ENCODE measurements at regions not wholly inside any gene's neighbourhood (a gene's known extent, or its start where the extent isn't known, plus 50 kb on each side); places are given as distances from the start of the nearest gene placed in this dataset.
A peak's percentile ranks its signal among the peaks of the same experiment; 100 is the strongest.
"Not testable (repeated sequence)": the region's sequence is repeated elsewhere in the genome, so short reads cannot be mapped to it uniquely, and the experiment has no call there.

GRCh38 chr10:60615541-60615940 lies 162.7 kb upstream of the CDK1 start:
- DNase-seq (ENCODE audit: low read depth in 3 of 3) = no peak

DNA sequence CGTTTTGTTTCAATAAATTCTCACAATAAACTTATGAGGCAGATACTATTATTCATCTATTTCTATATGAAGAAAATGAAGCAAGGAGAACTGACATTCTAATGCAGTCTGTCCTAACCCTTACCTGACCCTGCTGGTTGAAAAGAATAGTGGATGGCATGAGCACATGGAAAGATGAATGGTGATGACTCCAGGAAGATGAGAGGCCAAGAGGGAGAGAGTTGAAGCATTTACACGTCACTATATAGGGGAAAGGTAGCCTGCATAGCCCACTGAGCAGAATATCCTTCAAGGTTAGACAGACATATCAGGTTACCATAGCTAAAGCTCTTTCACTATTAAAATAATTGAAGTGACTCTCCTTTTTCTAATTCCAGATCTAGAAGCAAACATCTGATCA lies 163.9 kb upstream of the CDK1 start:
- no peak for DNase-seq (ENCODE audit: low read depth in 3 of 3)

DNA sequence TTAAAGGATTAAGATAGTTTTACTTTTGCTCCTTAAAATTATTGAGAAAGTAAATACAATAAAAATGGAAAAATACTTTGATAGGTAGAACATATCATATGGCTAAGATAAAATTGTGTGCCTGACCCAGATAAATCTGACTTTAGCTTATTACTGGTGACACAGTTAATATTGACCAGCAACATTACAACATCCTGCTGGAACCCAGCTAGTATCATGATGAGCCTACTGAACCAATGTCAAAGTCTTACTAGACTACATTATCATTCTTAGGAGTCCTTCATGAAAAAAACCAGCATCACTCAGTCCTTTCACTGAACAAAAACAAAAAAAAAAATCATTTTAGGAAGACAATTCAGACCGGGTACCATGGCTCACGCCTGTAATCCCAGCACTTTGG lies 164.8 kb upstream of the CDK1 start:
- DNase-seq (ENCODE audit: low read depth in 3 of 3) = no peak

DNA sequence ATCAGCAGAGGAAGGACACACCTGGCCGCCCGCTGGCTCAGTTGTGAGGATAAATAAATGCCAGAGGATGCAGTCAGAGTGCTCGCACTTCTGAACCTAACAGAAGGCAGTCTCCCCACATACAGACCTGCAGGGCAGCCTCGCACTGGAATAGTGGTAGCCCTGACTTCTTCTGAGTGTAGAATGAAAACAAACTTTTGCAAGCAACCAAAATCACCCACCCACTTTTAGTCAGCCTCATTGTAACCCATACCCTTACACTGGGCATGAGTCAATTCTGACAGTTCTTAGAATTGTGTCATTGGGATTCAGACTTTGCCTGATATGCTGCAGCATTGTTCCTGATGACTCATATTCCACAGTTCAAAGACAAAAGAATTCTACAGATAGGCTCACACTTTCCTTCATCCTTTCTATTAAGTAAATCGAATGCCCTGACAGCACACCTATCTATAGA lies 167.0 kb upstream of the CDK1 start:
- DNase-seq (ENCODE audit: low read depth in 3 of 3) = no peak

- DNase-seq (ENCODE audit: low read depth in 3 of 3) = no peak
Observed at GRCh38 chr10:60607372-60607771, 170.9 kb upstream of the CDK1 start.

- DNase-seq (ENCODE audit: low read depth in 3 of 3) = no peak
Observed at GRCh38 chr10:60606343-60607080, 171.8 kb upstream of the CDK1 start.

- no peak for DNase-seq (ENCODE audit: low read depth in 3 of 3)
Observed at GRCh38 chr10:60605476-60605875, 172.8 kb upstream of the CDK1 start.

GRCh38 chr10:60604342-60604741 lies 173.9 kb upstream of the CDK1 start:
- no peak for DNase-seq (ENCODE audit: low read depth in 3 of 3)

GRCh38 chr10:60597513-60597912 lies 180.8 kb upstream of the CDK1 start:
- DNase-seq (ENCODE audit: low read depth in 3 of 3) = no peak

DNA sequence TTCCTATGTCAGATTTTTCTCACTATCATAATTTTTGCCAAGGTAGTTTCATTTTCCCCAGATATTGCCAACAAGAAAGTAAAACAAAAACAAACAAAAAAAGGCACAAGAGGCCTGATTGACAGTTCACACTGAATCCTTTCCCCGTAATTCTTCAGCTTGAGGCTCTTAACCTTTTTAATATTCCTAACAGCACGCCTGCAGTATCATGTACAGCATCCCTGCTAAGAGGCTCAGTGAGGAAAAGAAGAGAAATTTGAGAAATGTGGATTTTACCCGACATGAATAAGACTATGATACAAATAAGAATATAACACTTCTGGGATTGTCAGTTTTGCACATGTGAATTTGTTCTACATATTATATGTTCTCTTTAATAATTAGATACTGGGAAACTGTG lies 182.4 kb upstream of the CDK1 start:
- no peak for DNase-seq (ENCODE audit: low read depth in 3 of 3)

DNA sequence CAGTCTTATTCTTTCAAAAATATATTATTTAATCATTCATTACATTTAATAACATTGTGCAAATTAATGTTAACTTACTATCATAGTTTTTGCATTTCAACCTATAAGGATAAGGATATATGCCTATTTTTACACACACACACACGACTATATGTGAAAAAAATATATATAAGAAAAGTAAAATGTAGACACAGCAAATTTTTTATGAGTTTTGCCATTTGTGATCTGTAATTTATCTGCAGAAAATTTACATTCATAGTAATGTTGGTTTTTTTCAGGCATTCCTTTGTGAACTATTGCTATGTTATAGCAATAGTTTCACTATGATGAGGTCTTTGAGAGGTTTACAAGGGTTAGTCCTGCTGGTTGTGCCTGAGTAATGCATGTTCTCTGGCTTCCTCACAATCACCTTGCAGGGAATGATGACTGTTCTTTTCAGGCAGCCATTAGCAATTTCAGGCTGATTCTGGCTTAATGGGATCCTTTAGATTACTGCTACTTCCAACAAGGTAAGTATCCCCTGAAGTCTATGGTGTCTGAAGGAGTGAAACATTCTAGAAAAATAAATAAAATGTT lies 183.7 kb upstream of the CDK1 start:
- no peak for DNase-seq (ENCODE audit: low read depth in 3 of 3)

DNA sequence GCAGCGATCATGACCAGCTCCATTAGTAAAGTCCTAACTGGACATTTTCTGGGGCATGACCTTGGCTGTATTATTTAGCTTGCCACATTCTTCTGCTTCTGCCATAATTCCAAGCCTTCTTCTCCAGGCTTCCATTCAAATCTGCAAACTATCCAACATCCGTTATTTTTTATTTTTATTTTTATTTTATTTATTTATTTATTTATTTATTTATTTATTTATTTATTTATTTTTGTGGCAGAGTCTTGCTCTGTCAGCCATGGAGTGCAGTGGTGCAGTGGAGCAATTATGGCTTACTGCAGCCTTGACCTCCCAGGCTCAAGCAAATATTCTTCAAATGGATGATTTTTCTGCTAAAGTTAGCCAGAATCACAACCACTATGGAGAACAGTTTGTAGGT lies 187.2 kb upstream of the CDK1 start:
- DNase-seq (ENCODE audit: low read depth in 3 of 3) = no peak

DNA sequence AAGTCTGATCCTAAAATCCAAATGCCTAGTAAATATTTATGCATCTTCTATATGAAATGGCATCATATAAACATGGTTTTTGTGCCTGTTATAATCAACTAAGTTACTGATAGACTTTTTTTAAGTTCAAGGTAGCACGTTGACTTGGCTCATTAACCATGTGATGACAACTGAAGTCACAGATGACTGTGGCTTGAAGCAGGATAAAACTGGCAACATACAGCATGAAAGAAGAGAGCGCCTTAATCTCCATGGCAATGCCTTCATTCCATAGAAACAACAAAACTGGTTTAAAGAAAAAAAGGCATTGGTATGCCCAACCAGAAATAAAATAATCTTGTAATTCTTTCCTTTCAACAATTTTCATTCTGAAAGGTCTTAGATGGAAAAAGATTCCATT lies 188.9 kb upstream of the CDK1 start:
- DNase-seq (ENCODE audit: low read depth in 3 of 3) = no peak

GRCh38 chr10:60581782-60582181 lies 192.1 kb upstream of the ANK3 start:
- DNase-seq (ENCODE audit: low read depth in 3 of 3) = not testable (repeated sequence)

DNA sequence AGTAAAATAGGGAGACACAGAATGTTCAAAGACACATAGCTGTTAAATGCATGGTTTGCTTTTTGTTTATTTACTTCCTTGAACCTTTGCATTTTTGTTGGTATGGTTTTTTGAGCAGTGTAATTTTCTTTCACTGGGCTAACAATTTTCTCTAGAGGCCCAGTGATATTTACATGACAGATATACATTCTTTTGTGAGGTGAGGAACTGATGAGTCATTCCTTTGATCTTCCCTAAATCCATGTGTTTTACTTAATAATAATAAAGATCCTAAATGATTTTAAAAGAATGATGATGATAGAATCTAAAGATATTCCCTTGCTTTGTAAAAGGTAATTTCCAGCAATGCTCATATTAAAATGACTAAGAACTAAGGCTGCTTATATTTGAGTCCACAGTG lies 188.5 kb upstream of the ANK3 start:
- no peak for DNase-seq (ENCODE audit: low read depth in 3 of 3)

DNA sequence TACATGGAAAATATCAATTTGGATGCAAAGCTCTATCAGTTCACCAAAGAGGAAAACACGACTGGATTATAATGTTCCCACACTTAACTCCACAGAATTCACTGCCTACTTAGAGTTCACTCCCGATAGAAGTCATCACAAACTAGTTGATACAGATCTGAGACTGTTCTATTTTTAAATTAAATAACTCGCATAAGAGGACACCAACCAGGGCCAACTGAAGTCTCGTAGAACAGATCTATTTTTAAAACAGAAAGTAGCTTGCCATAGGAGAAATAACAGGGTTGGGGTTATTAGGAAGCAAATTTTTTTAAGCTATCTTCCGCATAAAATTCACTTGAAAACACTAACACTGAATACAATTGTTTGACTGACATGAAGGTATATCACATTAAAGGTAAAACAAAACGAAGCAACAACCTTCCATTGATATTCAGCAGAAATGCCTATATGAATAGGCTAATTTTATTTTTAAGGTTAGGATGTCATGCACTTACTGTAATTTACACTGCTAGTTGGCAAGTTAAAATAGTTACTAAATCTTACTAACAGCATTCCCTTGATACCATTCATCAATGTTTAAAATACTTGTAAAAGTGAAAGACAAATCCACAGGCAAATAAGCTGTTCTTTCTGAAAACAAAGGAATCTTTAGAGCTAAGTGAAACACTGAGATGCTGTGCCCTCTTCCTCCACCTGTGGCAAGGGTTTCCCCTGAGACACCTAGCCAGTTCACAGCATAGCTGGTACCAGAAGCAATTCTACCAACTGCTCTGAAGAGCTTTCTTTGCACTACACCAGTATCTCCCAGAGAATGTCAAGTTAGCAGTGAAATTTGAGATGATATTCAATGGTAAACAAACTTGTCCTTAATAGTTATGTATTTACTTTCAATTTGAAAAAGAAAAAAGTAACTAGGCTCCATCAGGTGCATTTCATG lies 186.7 kb upstream of the ANK3 start:
- DNase-seq (ENCODE audit: low read depth in 3 of 3) = no peak

DNA sequence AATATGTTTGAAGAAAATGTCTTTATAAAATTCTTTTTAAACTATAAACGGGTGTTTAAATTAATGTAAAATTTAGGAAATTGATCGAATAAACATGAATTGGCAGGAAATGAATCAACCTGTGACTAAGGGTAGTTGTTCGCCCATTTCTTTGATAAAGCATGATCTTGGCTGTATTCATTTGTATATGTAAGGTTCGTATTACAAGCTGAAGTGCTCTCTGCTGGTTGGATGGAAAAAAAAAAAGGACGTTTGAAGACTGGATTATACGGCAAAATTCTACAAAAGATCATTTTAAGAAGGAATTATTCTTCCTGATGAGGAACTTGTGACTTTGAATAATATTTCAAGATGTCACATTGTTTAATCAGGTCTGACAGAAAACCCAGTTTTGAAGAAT lies 185.4 kb upstream of the ANK3 start:
- DNase-seq (ENCODE audit: low read depth in 3 of 3) = no peak

GRCh38 chr10:60574388-60574787 lies 184.7 kb upstream of the ANK3 start:
- no peak for DNase-seq (ENCODE audit: low read depth in 3 of 3)

DNA sequence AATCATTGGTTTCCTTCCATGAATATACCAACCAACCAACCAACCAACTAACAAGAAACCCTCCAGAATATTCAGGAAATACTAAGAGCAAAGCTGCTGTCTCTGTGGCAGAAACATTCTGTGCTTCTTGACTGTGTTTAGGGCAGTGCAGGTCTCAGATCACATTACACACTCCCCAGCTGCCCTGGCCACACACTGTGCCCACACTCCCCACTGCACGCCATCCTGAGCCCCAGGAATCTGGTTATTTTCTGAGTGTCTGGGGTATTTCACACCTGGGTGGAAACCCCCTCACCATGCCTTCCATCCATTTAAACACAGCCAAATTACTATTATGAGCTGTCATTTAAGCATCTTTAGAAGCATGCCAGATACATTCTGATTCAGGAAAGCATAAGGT lies 183.7 kb upstream of the ANK3 start:
- DNase-seq (ENCODE audit: low read depth in 3 of 3) = peak in 1 of 3 experiments; percentile 8

DNA sequence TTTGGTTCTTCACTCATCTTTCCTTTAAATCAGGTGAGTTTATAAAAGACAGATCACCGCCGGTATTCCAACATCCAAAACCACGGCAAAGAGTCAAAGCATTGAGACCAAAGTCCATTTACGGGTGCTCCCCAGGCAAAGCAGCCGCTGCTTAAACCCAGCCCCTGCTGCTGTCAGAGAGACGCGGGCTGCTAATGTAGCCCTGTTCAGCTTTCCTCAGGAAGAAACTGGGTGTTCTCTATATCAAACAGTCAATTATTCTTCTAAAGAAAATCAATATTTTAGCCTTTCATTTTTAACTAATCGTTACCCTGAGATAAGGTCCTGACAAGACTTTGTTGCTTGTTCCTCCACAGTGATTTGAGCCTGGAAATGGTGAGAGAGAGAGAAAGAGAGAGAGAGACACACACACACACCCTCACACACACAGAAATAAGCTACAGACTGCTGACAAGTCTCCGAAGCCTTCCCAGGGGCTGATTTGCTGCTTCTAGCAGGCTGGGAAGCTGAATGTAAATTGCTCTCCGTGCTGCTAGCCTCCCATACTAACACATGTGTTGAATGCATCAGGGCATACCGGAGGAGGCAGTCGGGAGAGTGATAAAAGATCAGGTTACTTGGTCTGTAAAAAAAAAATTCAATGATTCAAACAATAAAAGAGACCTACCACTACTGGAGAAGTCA lies 183.0 kb upstream of the ANK3 start:
- peak; percentile 0 to 11 (median 1) for DNase-seq (ENCODE audit: low read depth in 3 of 3)

DNA sequence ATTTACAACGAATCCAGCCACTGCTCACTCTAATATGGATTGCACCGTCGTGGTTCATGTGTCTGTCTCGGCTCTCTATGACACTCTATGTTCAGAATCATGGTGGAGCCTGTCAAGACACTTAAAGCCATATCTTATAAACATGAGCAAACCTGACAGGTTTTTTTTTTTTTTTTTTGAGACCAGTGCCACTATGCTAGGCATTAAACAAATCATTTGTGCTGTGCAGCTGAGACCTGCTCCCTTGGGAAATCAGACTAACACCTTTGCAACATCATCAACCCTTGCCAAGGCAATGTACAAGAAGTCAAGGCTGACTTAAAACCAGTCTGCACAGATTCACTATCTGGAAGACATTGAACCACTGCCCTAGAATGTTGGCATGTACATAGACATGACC lies 181.2 kb upstream of the ANK3 start:
- DNase-seq (ENCODE audit: low read depth in 3 of 3) = no peak

- no peak for DNase-seq (ENCODE audit: low read depth in 3 of 3)
Observed at GRCh38 chr10:60570272-60570865, 180.7 kb upstream of the ANK3 start.

Measured in stimulated activated CD4-positive, alpha-beta T cell treated with anti-CD3 and anti-CD28 coated beads, TNF-alpha, amount 100 ng/mL, for 4 hours (primary cell).